ENCODE measurements at regions not wholly inside any gene's neighbourhood (a gene's known extent, or its start where the extent isn't known, plus 50 kb on each side); places are given as distances from the start of the nearest gene placed in this dataset.

- TF ChIP-seq EZH2 (IDR thresholded peaks at IDR 0.05; ENCODE audit: borderline replicate concordance, low read depth, low read length, severe bottlenecking) (no peak), CTCF (IDR thresholded peaks at IDR 0.05; ENCODE audit: borderline replicate concordance, extremely low read depth, low read length, poor library complexity, severe bottlenecking) (no peak)
- no peaks in the 10 kb centered on the region for H3K36me3 ChIP-seq (ENCODE audit: insufficient read depth, low read length)
- no peak overlapping the region for H3K4me2 ChIP-seq (ENCODE audit: insufficient read depth, low read length)
- DNase-seq, result no peak
- no peaks in the 10 kb centered on the region for H3K4me1 ChIP-seq (ENCODE audit: insufficient read depth, low read length)
- no peaks in the 10 kb centered on the region for H3K79me2 ChIP-seq (ENCODE audit: insufficient read depth, low read length)
- H3K9me3 ChIP-seq (ENCODE audit: insufficient read depth, low read length, severe bottlenecking), result no peaks in the 10 kb centered on the region
- H4K20me1 ChIP-seq (ENCODE audit: insufficient read depth, low read length), result no peaks in the 10 kb centered on the region
- no peak overlapping the region for H2AFZ ChIP-seq (ENCODE audit: low read depth, low read length)
- no peak overlapping the region for H3K9ac ChIP-seq (ENCODE audit: low read depth, low read length)
- no peak overlapping the region for H3K27ac ChIP-seq (ENCODE audit: low read length)
- H3K27me3 ChIP-seq (ENCODE audit: insufficient read depth, low read length, poor library complexity), result no peaks in the 10 kb centered on the region
- ATAC-seq (ENCODE audit: insufficient read depth, low read depth), result no peak
- H3K4me3 ChIP-seq (ENCODE audit: low read depth in 1 of 2, low read length in 2 of 2), result no peak overlapping the region
Observed at GRCh38 chr1:223012176-223012788, 130.8 kb downstream of the TLR5 start.

- H4K20me1 ChIP-seq (ENCODE audit: insufficient read depth, low read length), result no peaks in the 10 kb centered on the region
- no peak overlapping the region for H2AFZ ChIP-seq (ENCODE audit: low read depth, low read length)
- ATAC-seq (ENCODE audit: insufficient read depth, low read depth), result no peak
- no peak overlapping the region for H3K27ac ChIP-seq (ENCODE audit: low read length)
- H3K27me3 ChIP-seq (ENCODE audit: insufficient read depth, low read length, poor library complexity), result no peaks in the 10 kb centered on the region
- H3K4me3 ChIP-seq (ENCODE audit: low read depth in 1 of 2, low read length in 2 of 2), result no peak overlapping the region
- no peaks in the 10 kb centered on the region for H3K4me1 ChIP-seq (ENCODE audit: insufficient read depth, low read length)
- H3K9me3 ChIP-seq (ENCODE audit: insufficient read depth, low read length, severe bottlenecking), result no peaks in the 10 kb centered on the region
- DNase-seq, result no peak
- H3K36me3 ChIP-seq (ENCODE audit: insufficient read depth, low read length), result no peaks in the 10 kb centered on the region
- TF ChIP-seq CTCF (IDR thresholded peaks at IDR 0.05; ENCODE audit: borderline replicate concordance, extremely low read depth, low read length, poor library complexity, severe bottlenecking) (no peak), EZH2 (IDR thresholded peaks at IDR 0.05; ENCODE audit: borderline replicate concordance, low read depth, low read length, severe bottlenecking) (no peak)
- H3K4me2 ChIP-seq (ENCODE audit: insufficient read depth, low read length), result no peak overlapping the region
- H3K9ac ChIP-seq (ENCODE audit: low read depth, low read length), result no peak overlapping the region
- no peaks in the 10 kb centered on the region for H3K79me2 ChIP-seq (ENCODE audit: insufficient read depth, low read length)
Observed at GRCh38 chr1:223012938-223013337, 130.1 kb downstream of the TLR5 start.

GRCh38 chr1:223014142-223014873 is 128.7 kb downstream of the TLR5 start:
- H3K9me3 ChIP-seq (ENCODE audit: insufficient read depth, low read length, severe bottlenecking), result no peaks in the 10 kb centered on the region
- TF ChIP-seq CTCF (IDR thresholded peaks at IDR 0.05; ENCODE audit: borderline replicate concordance, extremely low read depth, low read length, poor library complexity, severe bottlenecking) (no peak), EZH2 (IDR thresholded peaks at IDR 0.05; ENCODE audit: borderline replicate concordance, low read depth, low read length, severe bottlenecking) (no peak)
- no peaks in the 10 kb centered on the region for H3K27me3 ChIP-seq (ENCODE audit: insufficient read depth, low read length, poor library complexity)
- H3K4me2 ChIP-seq (ENCODE audit: insufficient read depth, low read length), result no peak overlapping the region
- H3K4me1 ChIP-seq (ENCODE audit: insufficient read depth, low read length), result no peaks in the 10 kb centered on the region
- H3K4me3 ChIP-seq (ENCODE audit: low read depth in 1 of 2, low read length in 2 of 2), result no peak overlapping the region
- no peak overlapping the region for H3K27ac ChIP-seq (ENCODE audit: low read length)
- no peak overlapping the region for H2AFZ ChIP-seq (ENCODE audit: low read depth, low read length)
- ATAC-seq (ENCODE audit: insufficient read depth, low read depth), result no peak
- DNase-seq, result no peak
- H3K36me3 ChIP-seq (ENCODE audit: insufficient read depth, low read length), result no peaks in the 10 kb centered on the region
- no peaks in the 10 kb centered on the region for H4K20me1 ChIP-seq (ENCODE audit: insufficient read depth, low read length)
- no peak overlapping the region for H3K9ac ChIP-seq (ENCODE audit: low read depth, low read length)
- H3K79me2 ChIP-seq (ENCODE audit: insufficient read depth, low read length), result no peaks in the 10 kb centered on the region

Data from DND-41 (cell line).